ENCODE measurements at regions not wholly inside any gene's neighbourhood (a gene's known extent, or its start where the extent isn't known, plus 50 kb on each side); places are given as distances from the start of the nearest gene placed in this dataset.

- no peak for TF ChIP-seq CTCF (IDR thresholded peaks at IDR 0.05; ENCODE audit: low read depth, low read length)
- TF ChIP-seq EZH2phosphoT487 (IDR thresholded peaks at IDR 0.05; ENCODE audit: low read depth) = no peak
Measured at GRCh38 chr1:187788718-187789117, 960.0 kb downstream of the PLA2G4A start.

Data from OCI-LY3 (cell line).